OCI-LY7 (cell line): ENCODE measurements at regions not wholly inside any gene's neighbourhood (a gene's known extent, or its start where the extent isn't known, plus 50 kb on each side); places are given as distances from the start of the nearest gene placed in this dataset.

Source experiments
- EZH2phosphoT487 ChIP-seq: fragments of 200-600 bp; sonication (generic); IDR thresholded peaks from 2 replicates; pipeline ENCODE4 v1.6.1; 2018; ENCODE audit warnings: low read depth, borderline replicate concordance, mild to moderate bottlenecking, mixed run types, antibody characterized with exemption, low read length, moderate library complexity, mixed read lengths
- TF ChIP-seq, protein P1 (sequence below): fragments of 200-600 bp; sonication (generic); conservative IDR thresholded peaks from 2 replicates; pipeline ENCODE4 v1.5.1; 2014; ENCODE audit warnings: mild to moderate bottlenecking, antibody characterized with exemption, low read length, moderate library complexity, mixed read lengths

DNA sequence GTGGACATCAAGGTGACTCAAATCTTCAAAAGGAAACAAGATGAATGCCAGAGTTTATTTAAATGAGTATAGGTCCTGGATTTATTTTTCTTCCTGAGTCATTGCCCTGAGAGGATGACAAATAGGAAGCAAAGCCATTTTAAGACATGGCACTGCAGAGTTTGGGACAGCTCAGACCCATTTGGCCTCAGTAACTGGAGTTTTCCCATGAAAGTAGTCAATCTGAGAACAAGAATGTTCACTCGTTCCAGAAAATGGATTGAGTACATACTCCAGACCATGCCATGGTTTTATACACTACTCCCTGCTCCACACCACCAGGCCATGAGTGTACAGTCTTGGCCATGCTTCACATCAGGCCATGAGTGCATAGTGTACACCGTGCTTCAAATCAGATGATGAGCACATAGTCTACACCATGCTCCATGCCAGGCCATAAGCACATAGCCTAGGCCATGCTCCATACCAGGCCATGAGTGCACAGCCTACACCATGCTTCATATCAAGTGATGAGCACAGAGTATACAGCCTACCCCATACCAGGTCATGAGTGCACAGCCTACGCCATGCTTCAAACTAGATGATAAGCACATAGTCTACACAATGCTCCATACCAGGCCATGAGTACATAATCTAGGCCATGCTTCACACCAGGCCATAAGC lies 202.4 kb downstream of the FBXO15 start:
- TF ChIP-seq, protein P1, sequence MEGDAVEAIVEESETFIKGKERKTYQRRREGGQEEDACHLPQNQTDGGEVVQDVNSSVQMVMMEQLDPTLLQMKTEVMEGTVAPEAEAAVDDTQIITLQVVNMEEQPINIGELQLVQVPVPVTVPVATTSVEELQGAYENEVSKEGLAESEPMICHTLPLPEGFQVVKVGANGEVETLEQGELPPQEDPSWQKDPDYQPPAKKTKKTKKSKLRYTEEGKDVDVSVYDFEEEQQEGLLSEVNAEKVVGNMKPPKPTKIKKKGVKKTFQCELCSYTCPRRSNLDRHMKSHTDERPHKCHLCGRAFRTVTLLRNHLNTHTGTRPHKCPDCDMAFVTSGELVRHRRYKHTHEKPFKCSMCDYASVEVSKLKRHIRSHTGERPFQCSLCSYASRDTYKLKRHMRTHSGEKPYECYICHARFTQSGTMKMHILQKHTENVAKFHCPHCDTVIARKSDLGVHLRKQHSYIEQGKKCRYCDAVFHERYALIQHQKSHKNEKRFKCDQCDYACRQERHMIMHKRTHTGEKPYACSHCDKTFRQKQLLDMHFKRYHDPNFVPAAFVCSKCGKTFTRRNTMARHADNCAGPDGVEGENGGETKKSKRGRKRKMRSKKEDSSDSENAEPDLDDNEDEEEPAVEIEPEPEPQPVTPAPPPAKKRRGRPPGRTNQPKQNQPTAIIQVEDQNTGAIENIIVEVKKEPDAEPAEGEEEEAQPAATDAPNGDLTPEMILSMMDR = no peak
- no peak for TF ChIP-seq EZH2phosphoT487
